Thyroid gland (tissue), 4 donors: ENCODE measurements at regions not wholly inside any gene's neighbourhood (a gene's known extent, or its start where the extent isn't known, plus 50 kb on each side); places are given as distances from the start of the nearest gene placed in this dataset.

ENCODE experiments used
- POLR2A ChIP-seq, 2 donors: fragments of 450-650 bp; IDR thresholded peaks; one replicate each; pipeline ENCODE4 v1.6.1; 2017; ENCODE audit warnings: antibody characterized with exemption in 2 of 2, mild to moderate bottlenecking in 2 of 2, moderate library complexity in 1 of 2
- TF ChIP-seq, protein P1 (sequence below), 6 experiments: fragments of 200-600 bp in 3 of 6; fragments of 450-650 bp in 3 of 6; sonication (generic) in 3 of 6; IDR thresholded peaks; one replicate each; pipeline ENCODE4 v1.5.1; 2016 to 2019; ENCODE audit warnings: antibody characterized with exemption in 6 of 6, mild to moderate bottlenecking in 2 of 6, inconsistent platforms in 1 of 6, moderate library complexity in 1 of 6

DNA sequence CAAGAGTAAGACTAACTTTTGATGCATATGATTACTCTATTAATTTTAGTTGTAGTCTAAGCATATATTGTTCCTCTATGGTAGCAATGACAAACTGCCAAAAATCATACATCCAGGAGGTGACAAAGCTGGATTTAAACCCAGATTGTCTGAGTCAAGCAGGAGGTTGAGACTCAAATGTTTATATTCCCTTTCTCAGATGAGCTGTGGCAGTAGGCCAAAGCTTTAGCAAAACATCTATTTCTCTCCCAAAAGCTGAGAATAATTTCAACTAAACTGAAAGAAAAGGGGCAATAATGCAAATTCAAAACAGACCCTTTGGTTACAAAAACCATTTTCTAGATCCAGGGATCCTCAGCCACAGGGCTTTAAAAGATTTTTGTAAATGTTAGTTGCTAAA lies 173.6 kb downstream of the SEC23A start:
- no peak for TF ChIP-seq POLR2A (IDR thresholded peaks at IDR 0.05)
- TF ChIP-seq, protein P1, sequence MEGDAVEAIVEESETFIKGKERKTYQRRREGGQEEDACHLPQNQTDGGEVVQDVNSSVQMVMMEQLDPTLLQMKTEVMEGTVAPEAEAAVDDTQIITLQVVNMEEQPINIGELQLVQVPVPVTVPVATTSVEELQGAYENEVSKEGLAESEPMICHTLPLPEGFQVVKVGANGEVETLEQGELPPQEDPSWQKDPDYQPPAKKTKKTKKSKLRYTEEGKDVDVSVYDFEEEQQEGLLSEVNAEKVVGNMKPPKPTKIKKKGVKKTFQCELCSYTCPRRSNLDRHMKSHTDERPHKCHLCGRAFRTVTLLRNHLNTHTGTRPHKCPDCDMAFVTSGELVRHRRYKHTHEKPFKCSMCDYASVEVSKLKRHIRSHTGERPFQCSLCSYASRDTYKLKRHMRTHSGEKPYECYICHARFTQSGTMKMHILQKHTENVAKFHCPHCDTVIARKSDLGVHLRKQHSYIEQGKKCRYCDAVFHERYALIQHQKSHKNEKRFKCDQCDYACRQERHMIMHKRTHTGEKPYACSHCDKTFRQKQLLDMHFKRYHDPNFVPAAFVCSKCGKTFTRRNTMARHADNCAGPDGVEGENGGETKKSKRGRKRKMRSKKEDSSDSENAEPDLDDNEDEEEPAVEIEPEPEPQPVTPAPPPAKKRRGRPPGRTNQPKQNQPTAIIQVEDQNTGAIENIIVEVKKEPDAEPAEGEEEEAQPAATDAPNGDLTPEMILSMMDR (IDR thresholded peaks at IDR 0.05), result no peak
